ENCODE measurements at regions not wholly inside any gene's neighbourhood (a gene's known extent, or its start where the extent isn't known, plus 50 kb on each side); places are given as distances from the start of the nearest gene placed in this dataset.
"Not testable (repeated sequence)": the region's sequence is repeated elsewhere in the genome, so short reads cannot be mapped to it uniquely, and the experiment has no call there.

GRCh38 chr10:63689768-63690167 is 168.6 kb downstream of the REEP3 start:
- no peak for DNase-seq (ENCODE audit: low spot score)
- intact Hi-C loops (cut with micrococcal nuclease; ENCODE audit: unreplicated experiment), result loop anchor here (1.0 kb wide), 1 partner anchor 47 kb away; no protein-coding TSS in a partner anchor
- H3K9me3 ChIP-seq (ENCODE audit: low read depth, low read length, poor library complexity, severe bottlenecking), result peaks cover 3% of the 10 kb centered on the region
- TF ChIP-seq EZH2 (IDR thresholded peaks at IDR 0.05; ENCODE audit: borderline replicate concordance, low read depth, low read length, poor library complexity, severe bottlenecking), result no peak
- TF ChIP-seq, protein P1, sequence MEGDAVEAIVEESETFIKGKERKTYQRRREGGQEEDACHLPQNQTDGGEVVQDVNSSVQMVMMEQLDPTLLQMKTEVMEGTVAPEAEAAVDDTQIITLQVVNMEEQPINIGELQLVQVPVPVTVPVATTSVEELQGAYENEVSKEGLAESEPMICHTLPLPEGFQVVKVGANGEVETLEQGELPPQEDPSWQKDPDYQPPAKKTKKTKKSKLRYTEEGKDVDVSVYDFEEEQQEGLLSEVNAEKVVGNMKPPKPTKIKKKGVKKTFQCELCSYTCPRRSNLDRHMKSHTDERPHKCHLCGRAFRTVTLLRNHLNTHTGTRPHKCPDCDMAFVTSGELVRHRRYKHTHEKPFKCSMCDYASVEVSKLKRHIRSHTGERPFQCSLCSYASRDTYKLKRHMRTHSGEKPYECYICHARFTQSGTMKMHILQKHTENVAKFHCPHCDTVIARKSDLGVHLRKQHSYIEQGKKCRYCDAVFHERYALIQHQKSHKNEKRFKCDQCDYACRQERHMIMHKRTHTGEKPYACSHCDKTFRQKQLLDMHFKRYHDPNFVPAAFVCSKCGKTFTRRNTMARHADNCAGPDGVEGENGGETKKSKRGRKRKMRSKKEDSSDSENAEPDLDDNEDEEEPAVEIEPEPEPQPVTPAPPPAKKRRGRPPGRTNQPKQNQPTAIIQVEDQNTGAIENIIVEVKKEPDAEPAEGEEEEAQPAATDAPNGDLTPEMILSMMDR (conservative IDR thresholded peaks at IDR 0.05; ENCODE audit: low read depth, low read length), result no peak
- H3K27me3 ChIP-seq (replicated peaks; ENCODE audit: insufficient read depth, low read depth, low read length, poor library complexity), result no peaks in the 10 kb centered on the region
- BruUV-seq (replicated peaks), result no TSS peak
- ChIA-PET POLR2A (ENCODE audit: low non-redundant PET) (no interaction called here), CTCF (no interaction called here)
- no peaks in the 10 kb centered on the region for H3K36me3 ChIP-seq (ENCODE audit: insufficient read depth, low read length, poor library complexity, severe bottlenecking)
- H3K27ac ChIP-seq (ENCODE audit: low read depth, low read length, poor library complexity, severe bottlenecking), result peak overlapping the region; percentile 70
- H3K4me3 ChIP-seq (ENCODE audit: low read depth, low read length, poor library complexity, severe bottlenecking), result no peak overlapping the region
- peaks cover 15% of the 10 kb centered on the region for H3K4me1 ChIP-seq (ENCODE audit: insufficient read depth, low read length, poor library complexity, severe bottlenecking)

GRCh38 chr10:63692220-63692896 is 171.2 kb downstream of the REEP3 start:
- no peaks in the 10 kb centered on the region for H3K27me3 ChIP-seq (replicated peaks; ENCODE audit: insufficient read depth, low read depth, low read length, poor library complexity)
- H3K9me3 ChIP-seq (ENCODE audit: low read depth, low read length, poor library complexity, severe bottlenecking), result peaks cover 3% of the 10 kb centered on the region
- DNase-seq (ENCODE audit: low spot score), result no peak
- BruUV-seq (replicated peaks), result no TSS peak
- no peaks in the 10 kb centered on the region for H3K36me3 ChIP-seq (ENCODE audit: insufficient read depth, low read length, poor library complexity, severe bottlenecking)
- TF ChIP-seq, protein P1 (conservative IDR thresholded peaks at IDR 0.05; ENCODE audit: low read depth, low read length), result no peak
- no peak for TF ChIP-seq EZH2 (IDR thresholded peaks at IDR 0.05; ENCODE audit: borderline replicate concordance, low read depth, low read length, poor library complexity, severe bottlenecking)
- peaks cover 15% of the 10 kb centered on the region for H3K4me1 ChIP-seq (ENCODE audit: insufficient read depth, low read length, poor library complexity, severe bottlenecking)
- H3K27ac ChIP-seq (ENCODE audit: low read depth, low read length, poor library complexity, severe bottlenecking), result peak overlapping the region; percentile 75
- CTCF ChIA-PET, result no interaction called here
- intact Hi-C loops (cut with micrococcal nuclease; ENCODE audit: unreplicated experiment), result no loop called here
- POLR2A ChIA-PET (ENCODE audit: low non-redundant PET), result no interaction called here
- no peak overlapping the region for H3K4me3 ChIP-seq (ENCODE audit: low read depth, low read length, poor library complexity, severe bottlenecking)

DNA sequence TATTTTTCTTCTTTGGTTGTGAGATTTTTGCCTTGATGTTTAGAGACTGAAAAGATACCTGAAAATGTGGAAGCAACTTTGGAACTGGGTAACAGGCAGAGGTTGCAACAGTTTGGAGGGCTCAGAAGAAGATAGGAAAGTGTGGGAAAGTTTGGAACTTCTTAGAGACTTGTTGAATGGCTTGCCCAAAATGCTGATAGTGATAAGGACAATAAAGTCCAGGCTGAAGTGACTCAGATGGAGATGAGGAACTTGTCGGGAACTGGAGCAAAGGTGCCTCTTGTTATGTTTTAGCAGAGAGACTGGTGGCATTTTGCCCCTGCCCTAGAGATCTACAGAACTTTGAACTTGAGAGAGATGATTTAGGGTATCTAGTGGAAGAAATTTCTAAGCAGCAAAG is 171.8 kb downstream of the REEP3 start:
- H3K4me3 ChIP-seq (ENCODE audit: low read depth, low read length, poor library complexity, severe bottlenecking); H3K9me3 ChIP-seq (ENCODE audit: low read depth, low read length, poor library complexity, severe bottlenecking); BruUV-seq (replicated peaks); CTCF ChIA-PET; DNase-seq (ENCODE audit: low spot score); H3K36me3 ChIP-seq (ENCODE audit: insufficient read depth, low read length, poor library complexity, severe bottlenecking); H3K27me3 ChIP-seq (replicated peaks; ENCODE audit: insufficient read depth, low read depth, low read length, poor library complexity); POLR2A ChIA-PET (ENCODE audit: low non-redundant PET); intact Hi-C loops (cut with micrococcal nuclease; ENCODE audit: unreplicated experiment): not testable (repeated sequence)
- Histone ChIP-seq H3K4me1 (ENCODE audit: insufficient read depth, low read length, poor library complexity, severe bottlenecking) (peaks cover 21% of the 10 kb centered on the region), H3K27ac (ENCODE audit: low read depth, low read length, poor library complexity, severe bottlenecking) (peak overlapping the region; percentile 75)

DNA sequence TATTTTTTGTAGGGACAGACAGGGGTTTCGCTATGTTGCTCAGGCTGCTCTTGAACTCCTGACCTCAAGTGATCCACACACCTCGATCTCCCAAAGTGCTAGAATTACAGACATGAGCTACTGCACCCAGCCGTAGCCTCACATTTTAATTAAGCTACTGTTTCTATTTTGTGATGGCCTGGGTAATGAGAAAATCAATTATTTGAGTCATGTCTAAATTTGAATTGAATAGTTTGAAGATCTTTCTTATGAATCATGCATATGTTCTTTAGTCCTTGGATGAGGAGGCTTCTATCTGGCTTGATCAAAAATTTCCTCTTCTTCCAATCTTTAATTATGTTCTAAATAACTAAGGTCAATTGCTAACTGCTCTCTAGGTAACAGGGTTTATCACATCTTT is 175.0 kb downstream of the REEP3 start:
- no peaks in the 10 kb centered on the region for H3K27me3 ChIP-seq (replicated peaks; ENCODE audit: insufficient read depth, low read depth, low read length, poor library complexity)
- H3K4me1 ChIP-seq (ENCODE audit: insufficient read depth, low read length, poor library complexity, severe bottlenecking), result peaks cover 40% of the 10 kb centered on the region
- no peaks in the 10 kb centered on the region for H3K36me3 ChIP-seq (ENCODE audit: insufficient read depth, low read length, poor library complexity, severe bottlenecking)
- H3K27ac ChIP-seq (ENCODE audit: low read depth, low read length, poor library complexity, severe bottlenecking), result no peak overlapping the region
- H3K4me3 ChIP-seq (ENCODE audit: low read depth, low read length, poor library complexity, severe bottlenecking), result no peak overlapping the region
- H3K9me3 ChIP-seq (ENCODE audit: low read depth, low read length, poor library complexity, severe bottlenecking), result peaks cover 3% of the 10 kb centered on the region
- intact Hi-C loops (cut with micrococcal nuclease; ENCODE audit: unreplicated experiment), result no loop called here
- ChIA-PET CTCF (no interaction called here), POLR2A (ENCODE audit: low non-redundant PET) (no interaction called here)
- no peak for DNase-seq (ENCODE audit: low spot score)
- TF ChIP-seq EZH2 (IDR thresholded peaks at IDR 0.05; ENCODE audit: borderline replicate concordance, low read depth, low read length, poor library complexity, severe bottlenecking), result no peak
- TF ChIP-seq, protein P1 (conservative IDR thresholded peaks at IDR 0.05; ENCODE audit: low read depth, low read length), result no peak
- BruUV-seq (replicated peaks), result no TSS peak

All from A673 (cell line).